ENCODE measurements at regions not wholly inside any gene's neighbourhood (a gene's known extent, or its start where the extent isn't known, plus 50 kb on each side); places are given as distances from the start of the nearest gene placed in this dataset.
"Not testable (repeated sequence)": the region's sequence is repeated elsewhere in the genome, so short reads cannot be mapped to it uniquely, and the experiment has no call there.

DNA sequence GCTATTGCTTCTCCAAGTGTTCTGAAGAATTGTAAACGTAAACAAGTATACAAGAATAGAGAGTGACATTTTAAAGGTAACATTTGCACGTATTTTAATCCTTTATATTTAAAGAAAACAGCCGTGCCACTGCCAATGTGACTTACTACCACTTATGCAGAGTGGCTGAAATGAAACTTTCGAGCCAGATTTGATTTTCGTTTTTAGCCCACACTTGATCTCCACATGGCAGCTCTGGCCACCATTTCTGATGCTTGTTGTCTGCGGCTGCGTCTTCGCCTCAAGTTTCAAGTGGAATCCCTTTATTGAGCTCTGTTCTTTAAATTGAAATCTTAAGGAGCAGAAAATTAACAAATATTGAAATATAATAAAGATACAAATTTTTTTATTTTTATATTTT is 70.0 kb downstream of the ELAPOR2 start:
- Mint-ChIP-seq H3K4me3 (no peak overlapping the region), H3K27me3 (ENCODE audit: low read depth) (no peaks in the 10 kb centered on the region), H3K9me3 (peaks cover 22% of the 10 kb centered on the region), H3K27ac (no peak overlapping the region), H3K36me3 (peaks cover 23% of the 10 kb centered on the region), H3K4me1 (peaks cover 10% of the 10 kb centered on the region)
- TF ChIP-seq CTCF (IDR thresholded peaks at IDR 0.05; ENCODE audit: unreplicated experiment), result no peak
- DNase-seq (ENCODE audit: low spot score in 2 of 2, unreplicated experiment in 2 of 2), result no peak

GRCh38 chr7:86987834-86988233 is 71.6 kb downstream of the ELAPOR2 start:
- Mint-ChIP-seq H3K9me3 (peaks cover 35% of the 10 kb centered on the region), H3K36me3 (peaks cover 35% of the 10 kb centered on the region)
- not testable (repeated sequence) for DNase-seq (ENCODE audit: low spot score in 2 of 2, unreplicated experiment in 2 of 2); H3K4me1 Mint-ChIP-seq; H3K27me3 Mint-ChIP-seq (ENCODE audit: low read depth); H3K27ac Mint-ChIP-seq; H3K4me3 Mint-ChIP-seq

DNA sequence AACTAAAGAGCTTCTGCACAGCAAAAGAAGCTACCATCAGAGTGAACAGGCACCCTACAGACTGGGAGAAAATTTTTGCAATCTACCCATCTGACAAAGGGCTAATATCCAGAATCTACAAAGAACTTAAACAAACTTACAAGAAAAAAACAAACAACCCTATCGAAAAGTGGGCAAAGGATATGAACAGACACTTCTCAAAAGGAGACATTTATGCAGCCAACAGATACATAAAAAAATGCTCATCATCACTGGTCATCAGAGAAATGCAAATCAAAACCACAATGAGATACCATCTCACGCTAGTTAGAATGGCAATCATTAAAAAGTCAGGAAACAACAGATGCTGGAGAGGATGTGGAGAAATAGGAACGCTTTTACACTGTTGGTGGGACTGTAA is 72.1 kb downstream of the ELAPOR2 start:
- not testable (repeated sequence) for H3K4me3 Mint-ChIP-seq; DNase-seq (ENCODE audit: low spot score in 2 of 2, unreplicated experiment in 2 of 2); H3K27ac Mint-ChIP-seq; H3K27me3 Mint-ChIP-seq (ENCODE audit: low read depth); H3K4me1 Mint-ChIP-seq
- H3K9me3 Mint-ChIP-seq, result peaks cover 37% of the 10 kb centered on the region
- peaks cover 38% of the 10 kb centered on the region for H3K36me3 Mint-ChIP-seq

- H3K27ac Mint-ChIP-seq; H3K4me1 Mint-ChIP-seq; H3K27me3 Mint-ChIP-seq (ENCODE audit: low read depth); H3K4me3 Mint-ChIP-seq; DNase-seq (ENCODE audit: low spot score in 2 of 2, unreplicated experiment in 2 of 2): not testable (repeated sequence)
- peaks cover 39% of the 10 kb centered on the region for H3K36me3 Mint-ChIP-seq
- H3K9me3 Mint-ChIP-seq, result peaks cover 37% of the 10 kb centered on the region
These were observed 74.1 kb downstream of the ELAPOR2 start for GRCh38 chr7:86985342-86985741.

DNA sequence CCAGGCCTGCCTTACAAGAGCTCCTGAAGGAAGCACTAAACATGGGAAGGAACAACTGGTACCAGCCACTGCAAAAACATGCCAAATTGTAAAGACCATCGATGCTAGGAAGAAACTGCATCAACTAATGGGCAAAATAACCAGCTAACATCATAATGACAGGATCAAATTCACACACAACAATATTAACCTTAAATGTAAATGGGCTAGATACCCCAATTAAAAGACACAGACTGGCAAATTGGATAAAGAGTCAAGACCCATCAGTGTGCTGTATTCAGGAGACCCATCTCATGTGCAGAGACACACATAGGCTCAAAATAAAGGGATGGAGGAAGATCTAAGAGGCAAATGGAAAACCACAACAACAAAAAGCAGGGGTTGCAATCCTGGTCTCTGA is 75.8 kb downstream of the ELAPOR2 start:
- not testable (repeated sequence) for H3K4me3 Mint-ChIP-seq; H3K27ac Mint-ChIP-seq; H3K4me1 Mint-ChIP-seq; H3K27me3 Mint-ChIP-seq (ENCODE audit: low read depth); DNase-seq (ENCODE audit: low spot score in 2 of 2, unreplicated experiment in 2 of 2)
- peaks cover 39% of the 10 kb centered on the region for H3K36me3 Mint-ChIP-seq
- peaks cover 37% of the 10 kb centered on the region for H3K9me3 Mint-ChIP-seq

DNA sequence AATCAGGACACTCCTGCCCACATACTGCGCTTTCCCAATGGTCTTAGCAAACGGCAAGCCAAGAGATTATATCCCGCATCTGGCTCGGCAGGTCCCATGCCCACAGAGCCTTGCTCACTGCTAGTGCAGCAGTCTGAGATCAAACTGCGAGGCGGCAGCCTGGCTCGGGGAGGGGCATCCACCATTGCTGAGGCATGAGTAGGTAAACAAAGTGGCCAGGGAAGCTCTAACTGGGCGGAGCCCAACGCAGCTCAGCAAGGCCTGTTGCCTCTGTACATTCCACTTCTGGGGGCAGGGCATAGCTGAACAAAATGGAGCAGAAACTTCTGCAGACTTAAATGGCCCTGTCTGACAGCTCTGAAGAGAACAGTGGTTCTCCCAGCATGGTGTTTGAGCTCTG is 77.5 kb downstream of the ELAPOR2 start:
- H3K4me3 Mint-ChIP-seq; DNase-seq (ENCODE audit: low spot score in 2 of 2, unreplicated experiment in 2 of 2); H3K4me1 Mint-ChIP-seq; H3K27ac Mint-ChIP-seq; H3K27me3 Mint-ChIP-seq (ENCODE audit: low read depth): not testable (repeated sequence)
- H3K9me3 Mint-ChIP-seq, result peaks cover 30% of the 10 kb centered on the region
- peaks cover 32% of the 10 kb centered on the region for H3K36me3 Mint-ChIP-seq

- H3K9me3 Mint-ChIP-seq, result peaks cover 27% of the 10 kb centered on the region
- H3K4me3 Mint-ChIP-seq, result no peak overlapping the region
- no peak overlapping the region for H3K27ac Mint-ChIP-seq
These were observed 78.3 kb downstream of the ELAPOR2 start for GRCh38 chr7:86981127-86981526.

GRCh38 chr7:86980223-86980622 is 79.2 kb downstream of the ELAPOR2 start:
- peaks cover 12% of the 10 kb centered on the region for H3K4me1 Mint-ChIP-seq
- no peak for DNase-seq (ENCODE audit: low spot score in 2 of 2, unreplicated experiment in 2 of 2)
- H3K36me3 Mint-ChIP-seq, result peaks cover 23% of the 10 kb centered on the region
- no peaks in the 10 kb centered on the region for H3K27me3 Mint-ChIP-seq (ENCODE audit: low read depth)
- no peak overlapping the region for H3K4me3 Mint-ChIP-seq
- peaks cover 23% of the 10 kb centered on the region for H3K9me3 Mint-ChIP-seq
- TF ChIP-seq CTCF (IDR thresholded peaks at IDR 0.05; ENCODE audit: unreplicated experiment), result no peak
- H3K27ac Mint-ChIP-seq, result no peak overlapping the region

More at GRCh38 chr7:86981127-86981526, 78.3 kb downstream of the ELAPOR2 start:
- H3K4me1 Mint-ChIP-seq, result peaks cover 11% of the 10 kb centered on the region
- no peak for DNase-seq (ENCODE audit: low spot score in 2 of 2, unreplicated experiment in 2 of 2)
- H3K36me3 Mint-ChIP-seq, result peaks cover 29% of the 10 kb centered on the region
- no peak for TF ChIP-seq CTCF (IDR thresholded peaks at IDR 0.05; ENCODE audit: unreplicated experiment)
- H3K27me3 Mint-ChIP-seq (ENCODE audit: low read depth), result no peaks in the 10 kb centered on the region

Measured in mesothelial cell of epicardium (in vitro differentiated cells).